Upper lobe of left lung (tissue), 4 donors: ENCODE measurements at regions not wholly inside any gene's neighbourhood (a gene's known extent, or its start where the extent isn't known, plus 50 kb on each side); places are given as distances from the start of the nearest gene placed in this dataset.

ENCODE experiments used
- CTCF ChIP-seq, 6 experiments: fragments of 450-650 bp in 4 of 6; fragments of 200-600 bp in 2 of 6; sonication (generic) in 2 of 6; IDR thresholded peaks; one replicate each; pipeline ENCODE4 v1.5.1; 2016 to 2019; ENCODE audit warnings: antibody characterized with exemption in 6 of 6
- EP300 ChIP-seq, 4 donors: sonication (generic); formaldehyde crosslinking; IDR thresholded peaks; one replicate each; pipeline ENCODE4 v1.5.1; 2017; ENCODE audit warnings: antibody characterized with exemption in 4 of 4, control low read depth in 2 of 4
- POLR2A ChIP-seq, 4 donors: fragments of 450-650 bp; IDR thresholded peaks; one replicate each; pipeline ENCODE4 v1.5.1; 2016 to 2017; ENCODE audit warnings: antibody characterized with exemption in 4 of 4, mild to moderate bottlenecking in 2 of 4
- POLR2AphosphoS5 ChIP-seq, 2 donors: sonication (generic); formaldehyde crosslinking; IDR thresholded peaks; one replicate each; pipeline ENCODE4 v1.5.1; 2017; ENCODE audit warnings: antibody characterized with exemption in 2 of 2

- TF ChIP-seq POLR2A (IDR thresholded peaks at IDR 0.05) = no peak
- TF ChIP-seq EP300 (IDR thresholded peaks at IDR 0.05) = no peak
- no peak for TF ChIP-seq POLR2AphosphoS5 (IDR thresholded peaks at IDR 0.05)
- TF ChIP-seq CTCF (IDR thresholded peaks at IDR 0.05) = no peak
These were observed 86.7 kb upstream of the RAB6C start for GRCh38 chr2:129892773-129893172.
